SJSA1 (cell line): ENCODE measurements at regions not wholly inside any gene's neighbourhood (a gene's known extent, or its start where the extent isn't known, plus 50 kb on each side); places are given as distances from the start of the nearest gene placed in this dataset.

Source experiments
- DNase-seq, 2 experiments: peaks; one replicate each; pipeline ENCODE4 v3.0.0-alpha.2; 2015 to 2020; ENCODE audit warnings: low spot score in 2 of 2, low read depth in 1 of 2
- H3K27ac ChIP-seq: fragments of 250-450 bp; sonication (Bioruptor Pico); 2 replicates; pipeline ENCODE4 v1.5.1; 2020; ENCODE audit warnings: mild to moderate bottlenecking, moderate library complexity
- H3K27me3 ChIP-seq: fragments of 250-450 bp; sonication (Bioruptor Pico); replicated peaks from 2 replicates; pipeline ENCODE4 v1.5.1; 2020; ENCODE audit warnings: mild to moderate bottlenecking, moderate library complexity
- H3K36me3 ChIP-seq: fragments of 250-450 bp; sonication (Bioruptor Pico); 2 replicates; pipeline ENCODE4 v1.5.1; 2020; ENCODE audit warnings: mild to moderate bottlenecking
- H3K4me1 ChIP-seq: fragments of 250-450 bp; sonication (Bioruptor Pico); replicated peaks from 2 replicates; pipeline ENCODE4 v1.6.1; 2021; ENCODE audit warnings: mild to moderate bottlenecking
- H3K4me3 ChIP-seq: fragments of 250-450 bp; sonication (Bioruptor Pico); 2 replicates; pipeline ENCODE4 v1.5.1; 2020; ENCODE audit warnings: mild to moderate bottlenecking
- H3K9me3 ChIP-seq: fragments of 250-450 bp; sonication (Bioruptor Pico); replicated peaks from 2 replicates; pipeline ENCODE4 v1.5.1; 2020; ENCODE audit warnings: mild to moderate bottlenecking

DNA sequence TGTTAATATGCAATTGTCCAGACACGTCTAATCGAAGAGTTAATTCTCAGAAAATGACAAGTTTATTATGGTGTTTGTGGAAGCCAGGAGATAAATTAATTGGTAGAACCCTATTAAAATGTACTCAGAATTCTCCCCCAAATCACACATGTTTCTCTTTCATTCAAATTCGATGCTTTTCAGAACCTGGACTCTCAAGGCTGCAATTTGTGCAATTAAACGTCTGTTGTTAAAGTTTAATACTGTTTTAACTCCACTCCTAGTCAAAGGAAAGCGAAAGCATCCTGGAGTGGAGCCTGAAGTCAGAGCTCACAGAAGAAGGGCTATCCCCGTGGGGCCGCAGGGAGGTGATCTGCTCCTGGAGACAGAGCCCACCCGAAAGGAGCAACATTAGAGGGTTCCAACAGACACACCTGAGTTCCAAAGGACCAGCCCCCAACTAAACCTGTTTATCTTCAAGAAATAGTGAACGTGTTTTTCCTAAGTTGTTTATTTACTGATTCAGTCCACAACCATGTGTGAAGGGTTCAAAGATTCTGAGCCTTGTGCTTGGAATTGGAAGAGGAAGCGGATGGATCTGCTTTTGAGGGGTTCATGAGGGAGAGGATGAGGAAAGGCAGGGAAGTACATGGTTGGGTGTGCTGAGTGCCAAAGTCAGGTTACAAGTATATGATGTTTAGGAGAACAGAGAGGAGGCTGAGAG is 68.0 kb upstream of the AKT3 start:
- DNase-seq, result peak; percentile 56 to 74
- Histone ChIP-seq H3K9me3 (no peaks in the 10 kb centered on the region), H3K27me3 (no peaks in the 10 kb centered on the region), H3K36me3 (no peaks in the 10 kb centered on the region), H3K4me3 (peak overlapping the region; percentile 44), H3K27ac (peak overlapping the region; percentile 80), H3K4me1 (peaks cover 29% of the 10 kb centered on the region)

DNA sequence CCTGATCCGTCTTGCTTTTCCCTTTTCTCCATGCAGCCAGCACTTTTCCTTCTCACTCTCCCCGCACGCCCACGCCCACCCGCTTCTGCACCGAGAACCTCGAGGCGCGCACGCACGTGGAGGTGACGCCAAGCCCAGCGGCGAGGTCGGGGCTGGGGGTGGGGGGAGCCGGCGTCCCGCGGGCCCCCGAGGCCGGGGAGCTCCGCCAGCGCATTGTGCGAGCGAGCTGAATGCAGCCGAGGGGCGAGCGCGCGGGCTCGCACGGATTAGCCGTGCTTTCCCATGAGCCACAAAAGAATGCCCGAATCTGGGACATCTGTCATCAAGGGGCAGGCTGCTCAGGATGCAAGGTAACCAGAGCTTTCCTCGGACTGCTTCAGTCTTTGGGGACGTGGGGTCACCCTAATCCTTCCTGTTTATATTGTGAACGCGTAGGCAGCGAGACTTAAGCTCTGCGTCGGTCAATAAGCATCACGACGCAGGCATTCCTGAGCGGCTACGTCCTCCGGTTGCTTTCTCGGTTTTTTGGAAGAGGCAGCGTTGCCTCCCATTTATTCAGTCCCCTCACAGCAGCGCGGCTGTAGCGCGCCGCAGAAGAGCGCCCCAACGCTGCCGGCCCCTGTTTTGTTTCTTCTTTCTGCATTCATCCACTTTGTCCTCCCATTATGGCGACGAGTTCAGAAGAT is 67.3 kb upstream of the AKT3 start:
- Histone ChIP-seq H3K9me3 (no peaks in the 10 kb centered on the region), H3K4me1 (peaks cover 29% of the 10 kb centered on the region), H3K36me3 (no peaks in the 10 kb centered on the region), H3K27me3 (no peaks in the 10 kb centered on the region), H3K27ac (peak overlapping the region; percentile 80), H3K4me3 (peak overlapping the region; percentile 44)
- DNase-seq, result peak; percentile 85 to 87

DNA sequence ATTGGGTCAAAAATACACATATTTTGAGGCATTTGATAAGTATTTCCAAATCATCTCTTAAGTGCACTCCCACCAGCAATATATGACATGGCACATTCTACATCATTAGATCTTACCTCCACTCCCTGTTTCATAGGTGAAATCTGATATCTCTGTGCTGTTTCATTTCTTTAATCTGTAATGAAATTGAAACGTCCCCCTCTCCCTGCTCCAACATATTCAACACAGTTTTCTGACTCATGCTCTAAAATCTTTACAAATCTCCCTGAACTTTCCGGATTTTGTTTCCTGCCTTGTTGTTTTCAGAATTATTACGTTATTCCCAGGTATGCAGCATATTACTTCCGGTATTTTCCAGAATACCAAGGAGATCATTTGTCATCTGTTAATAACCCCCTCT is 66.1 kb upstream of the AKT3 start:
- no peak overlapping the region for H3K4me3 ChIP-seq
- H3K27me3 ChIP-seq, result no peaks in the 10 kb centered on the region
- no peaks in the 10 kb centered on the region for H3K9me3 ChIP-seq
- peak in 1 of 2 experiments; percentile 19 for DNase-seq
- H3K4me1 ChIP-seq, result peaks cover 29% of the 10 kb centered on the region
- H3K27ac ChIP-seq, result peak overlapping the region; percentile 80; the same call in 1 of the 2 replicates
- no peaks in the 10 kb centered on the region for H3K36me3 ChIP-seq

DNA sequence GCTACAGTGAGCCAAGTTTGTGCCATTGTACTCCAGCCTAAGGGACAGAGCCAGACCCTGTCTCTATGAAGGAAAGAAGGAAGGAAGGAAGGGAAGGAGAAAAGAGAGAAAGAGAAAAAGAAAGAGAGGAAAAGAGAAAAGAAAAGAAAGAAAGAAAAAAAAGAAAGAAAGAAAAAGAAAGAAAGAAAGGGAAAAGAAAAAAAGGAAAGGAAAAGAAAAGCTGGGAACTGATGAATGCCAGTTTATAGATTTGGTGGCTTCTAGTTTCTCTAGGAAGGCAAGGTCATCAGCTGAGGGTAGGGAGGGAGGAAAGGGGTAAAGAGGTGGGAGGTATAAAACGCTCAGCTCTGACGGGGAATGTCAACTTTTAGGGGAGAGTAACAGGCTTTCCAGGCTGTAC is 62.3 kb upstream of the AKT3 start:
- Histone ChIP-seq H3K27me3 (no peaks in the 10 kb centered on the region), H3K4me1 (peaks cover 14% of the 10 kb centered on the region), H3K36me3 (no peaks in the 10 kb centered on the region), H3K27ac (no peak overlapping the region), H3K9me3 (no peaks in the 10 kb centered on the region), H3K4me3 (no peak overlapping the region)
- DNase-seq, result no peak

DNA sequence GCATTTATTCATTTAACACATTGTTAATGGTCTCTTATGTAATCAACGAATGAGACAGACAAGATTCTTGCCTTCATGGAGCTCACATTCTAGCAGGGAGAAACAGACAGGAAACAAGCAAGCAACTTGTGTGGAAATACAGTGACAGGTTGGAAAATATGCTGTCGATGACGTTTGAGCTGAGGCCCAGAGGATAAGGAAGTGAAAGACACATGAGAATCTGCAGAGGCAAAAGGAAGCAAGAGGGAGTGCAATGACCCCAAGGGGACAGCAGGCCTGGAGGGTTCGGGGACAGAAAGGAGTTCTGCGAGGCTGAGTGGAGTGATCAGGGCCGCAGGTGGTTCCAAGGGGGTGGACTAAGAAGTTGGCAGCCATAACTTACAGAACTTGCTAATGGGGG is 60.6 kb upstream of the AKT3 start:
- H3K4me1 ChIP-seq, result no peaks in the 10 kb centered on the region
- DNase-seq, result no peak

DNA sequence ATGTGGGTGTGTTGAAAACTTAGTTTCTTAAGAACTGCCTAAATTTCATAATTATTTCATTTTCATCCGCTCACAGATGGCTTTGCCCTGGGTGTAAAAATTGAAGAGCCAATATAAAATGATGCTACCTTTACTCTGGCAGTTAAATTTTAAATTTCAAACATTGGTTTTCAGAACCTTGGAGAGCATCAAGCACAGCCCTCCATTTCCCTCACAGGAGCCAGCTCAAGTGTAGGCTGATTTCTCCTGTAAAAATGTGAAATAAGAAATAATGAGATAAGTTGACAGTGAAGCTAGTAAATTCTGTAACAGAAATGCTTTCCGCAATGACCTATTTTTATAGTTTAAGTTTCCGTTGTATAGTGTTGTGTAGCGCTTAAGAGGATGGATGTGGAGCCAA is 53.9 kb upstream of the AKT3 start:
- H3K27ac ChIP-seq, result no peak overlapping the region
- H3K27me3 ChIP-seq, result no peaks in the 10 kb centered on the region
- H3K4me1 ChIP-seq, result peaks cover 4% of the 10 kb centered on the region; the same call in 1 of the 2 replicates
- H3K9me3 ChIP-seq, result no peaks in the 10 kb centered on the region
- H3K4me3 ChIP-seq, result no peak overlapping the region
- no peak for DNase-seq
- H3K36me3 ChIP-seq, result no peaks in the 10 kb centered on the region

More for the DNA sequence above, 60.6 kb upstream of the AKT3 start:
- Histone ChIP-seq H3K27me3 (no peaks in the 10 kb centered on the region), H3K9me3 (no peaks in the 10 kb centered on the region), H3K4me3 (no peak overlapping the region), H3K27ac (no peak overlapping the region), H3K36me3 (no peaks in the 10 kb centered on the region)

DNA sequence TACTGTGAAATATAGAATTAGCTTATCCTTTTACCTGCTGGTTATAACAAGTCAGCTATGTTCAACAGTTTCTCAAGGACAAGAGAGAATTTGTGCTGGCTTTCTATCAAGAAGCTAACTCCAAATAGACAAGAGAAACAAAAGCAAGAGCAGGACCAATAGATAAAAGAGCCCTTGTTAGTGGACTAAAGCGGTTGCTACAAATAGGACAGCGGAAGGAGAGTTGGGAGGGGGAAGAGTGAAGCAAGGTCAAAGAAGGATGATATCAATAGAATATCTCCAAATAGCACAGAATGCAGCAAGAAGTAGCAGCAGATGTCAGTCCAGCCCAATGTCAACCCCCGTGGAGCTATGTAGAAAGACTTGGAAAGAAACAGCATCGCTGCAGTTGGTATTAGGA is 53.0 kb upstream of the AKT3 start:
- Histone ChIP-seq H3K4me1 (peaks cover 4% of the 10 kb centered on the region; the same call in 1 of the 2 replicates), H3K27ac (no peak overlapping the region), H3K27me3 (no peaks in the 10 kb centered on the region)

DNA sequence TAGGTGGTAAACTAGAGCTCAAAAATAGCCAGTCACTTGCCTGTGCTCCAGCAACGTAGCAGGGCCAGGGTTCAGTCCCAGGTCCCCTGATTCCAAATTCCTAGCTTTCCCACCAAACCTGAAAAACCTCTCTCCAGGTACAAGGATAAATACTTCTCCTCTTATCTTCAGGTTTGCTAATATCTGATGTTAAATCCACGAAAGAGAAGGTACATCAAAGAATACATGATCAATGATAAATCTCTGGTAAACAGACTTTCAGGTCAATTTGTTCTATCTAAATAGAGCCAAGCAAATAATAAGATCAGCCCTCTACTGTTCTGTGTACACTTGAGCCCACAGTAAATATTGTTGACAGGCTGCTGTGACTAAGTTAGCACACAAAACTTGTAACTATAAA is 52.1 kb upstream of the AKT3 start:
- Histone ChIP-seq H3K27me3 (no peaks in the 10 kb centered on the region), H3K27ac (no peak overlapping the region), H3K4me1 (peaks cover 4% of the 10 kb centered on the region; the same call in 1 of the 2 replicates), H3K36me3 (no peaks in the 10 kb centered on the region), H3K4me3 (no peak overlapping the region), H3K9me3 (no peaks in the 10 kb centered on the region)
- no peak for DNase-seq

More for the DNA sequence above, 53.0 kb upstream of the AKT3 start:
- H3K9me3 ChIP-seq, result no peaks in the 10 kb centered on the region
- H3K36me3 ChIP-seq, result no peaks in the 10 kb centered on the region
- DNase-seq, result no peak
- H3K4me3 ChIP-seq, result no peak overlapping the region
